Pulmonary artery endothelial cell (primary cell): ENCODE measurements at regions not wholly inside any gene's neighbourhood (a gene's known extent, or its start where the extent isn't known, plus 50 kb on each side); places are given as distances from the start of the nearest gene placed in this dataset.

ENCODE experiments used
- DNase-seq: peaks from one replicate; pipeline ENCODE4 v3.0.0-alpha.2; 2011; ENCODE audit warnings: low read depth, low spot score

- no peak for DNase-seq
These were observed 457.9 kb downstream of the GRIA2 start for GRCh38 chr4:157678478-157678877.

GRCh38 chr4:157674699-157675098 is 454.2 kb downstream of the GRIA2 start:
- no peak for DNase-seq

DNA sequence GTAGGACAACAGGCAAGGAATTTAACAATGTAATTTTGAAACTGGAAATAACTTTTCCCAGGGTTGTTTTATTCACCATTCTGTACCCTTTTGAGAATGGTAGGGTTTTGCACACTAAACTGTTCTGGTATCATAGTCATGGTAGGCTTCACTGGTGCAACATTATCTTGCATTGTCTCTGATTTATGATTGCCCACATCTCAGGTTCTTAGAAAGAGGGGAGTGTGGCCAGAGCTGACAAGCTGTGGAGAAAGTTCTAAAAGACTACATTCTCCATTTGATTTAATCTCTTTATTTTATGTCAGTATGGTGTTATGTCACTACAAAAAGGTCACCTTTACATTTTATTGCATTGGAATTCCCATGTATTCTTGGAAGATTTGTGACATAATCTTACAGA is 447.3 kb downstream of the GRIA2 start:
- no peak for DNase-seq

- no peak for DNase-seq
These were observed 444.2 kb downstream of the GRIA2 start for GRCh38 chr4:157664726-157665125.

GRCh38 chr4:157655096-157655809 is 434.7 kb downstream of the GRIA2 start:
- DNase-seq, result no peak

DNA sequence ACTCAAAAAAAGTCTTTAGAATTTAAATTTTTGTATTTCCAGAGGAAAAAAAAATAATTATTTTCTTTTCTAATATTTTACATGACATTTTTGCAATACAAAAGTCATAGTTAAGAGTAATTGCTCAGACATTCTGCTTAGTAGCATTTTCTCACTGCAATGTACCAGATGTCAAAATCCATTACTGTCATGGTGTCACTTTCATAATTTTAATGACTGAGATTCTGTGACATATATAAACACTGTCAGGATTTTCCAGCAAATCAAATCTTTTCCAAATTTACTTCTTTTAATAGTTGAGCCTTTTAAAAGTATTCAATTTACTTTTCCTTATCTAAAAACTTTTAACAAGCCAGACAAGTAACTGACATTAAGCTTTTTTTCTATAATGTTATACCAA is 422.7 kb downstream of the GRIA2 start:
- DNase-seq, result no peak

- no peak for DNase-seq
These were observed 413.5 kb downstream of the GRIA2 start for GRCh38 chr4:157634057-157634456.

DNA sequence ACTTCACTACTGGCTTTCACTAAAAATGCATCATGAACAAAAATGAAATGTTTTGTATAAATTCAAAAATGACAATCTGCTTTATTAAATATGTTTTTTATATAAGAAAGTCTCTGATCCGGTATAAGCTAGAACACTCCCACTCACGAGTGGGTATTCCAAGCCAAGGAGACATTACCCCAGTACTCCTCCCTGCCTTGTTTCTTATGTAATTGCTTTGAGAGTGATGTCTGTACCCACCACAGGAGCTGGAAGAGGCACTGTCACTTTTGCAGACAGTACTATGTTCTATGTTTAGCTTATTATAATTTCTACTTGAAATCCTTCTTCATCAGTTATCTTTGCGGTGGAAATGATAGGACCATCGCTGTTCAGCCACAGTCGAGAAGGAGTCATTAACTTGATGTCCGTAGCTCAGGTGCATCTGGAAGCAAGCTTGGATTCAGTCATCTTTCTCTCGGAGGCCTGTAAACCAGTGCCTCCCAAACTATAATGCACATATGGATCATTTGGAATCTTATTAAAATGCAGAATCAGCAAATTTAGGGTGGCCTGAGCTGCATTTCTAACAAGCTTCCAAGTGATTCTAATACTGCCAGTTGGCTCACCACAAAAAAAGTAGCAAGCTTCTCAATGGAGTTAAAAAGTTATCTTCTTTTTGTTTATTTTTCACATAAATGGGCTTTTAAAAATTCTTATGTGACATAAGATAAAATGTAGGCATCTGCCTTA is 396.4 kb downstream of the GRIA2 start:
- DNase-seq, result no peak

DNA sequence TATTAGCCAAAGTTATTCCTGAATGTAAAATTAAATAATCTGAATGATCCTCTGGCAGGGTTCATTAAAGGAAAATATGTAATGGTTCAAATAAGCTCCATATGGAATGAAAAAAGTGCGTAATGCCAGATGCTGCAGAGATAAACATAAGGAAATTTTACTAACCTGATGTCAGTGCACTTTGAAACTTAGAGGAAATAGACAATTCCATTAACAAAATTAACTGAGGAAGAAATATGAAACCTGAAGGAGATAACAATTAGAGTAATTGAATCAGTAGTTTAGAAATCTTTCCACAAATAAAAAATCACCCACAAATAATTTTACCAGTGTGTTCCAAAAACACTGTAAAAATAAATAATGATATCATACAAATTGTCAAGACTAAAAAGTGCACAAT is 387.5 kb downstream of the GRIA2 start:
- no peak for DNase-seq

- DNase-seq, result no peak
These were observed 380.1 kb downstream of the GRIA2 start for GRCh38 chr4:157600583-157600982.

GRCh38 chr4:157591245-157591644 is 370.7 kb downstream of the GRIA2 start:
- no peak for DNase-seq

DNA sequence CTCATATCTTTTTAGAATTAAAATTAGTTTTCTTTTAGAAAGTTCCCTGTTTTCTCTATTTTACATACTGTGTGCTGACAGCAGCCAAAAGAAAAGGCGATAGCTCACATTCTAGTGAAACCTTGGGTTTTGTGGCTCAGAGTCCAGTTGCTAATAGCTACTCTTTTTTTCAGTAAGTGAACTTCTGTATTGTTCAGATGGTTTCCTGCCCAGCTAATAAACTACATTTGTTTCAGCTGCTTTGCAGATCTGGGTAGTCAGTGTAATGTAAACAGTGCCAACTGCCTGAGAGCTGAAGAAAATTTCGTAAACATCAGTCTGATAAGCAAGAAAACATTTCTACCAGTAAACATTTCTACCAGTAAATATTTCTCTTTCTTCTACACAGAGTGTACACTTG is 370.2 kb downstream of the GRIA2 start:
- DNase-seq, result no peak

DNA sequence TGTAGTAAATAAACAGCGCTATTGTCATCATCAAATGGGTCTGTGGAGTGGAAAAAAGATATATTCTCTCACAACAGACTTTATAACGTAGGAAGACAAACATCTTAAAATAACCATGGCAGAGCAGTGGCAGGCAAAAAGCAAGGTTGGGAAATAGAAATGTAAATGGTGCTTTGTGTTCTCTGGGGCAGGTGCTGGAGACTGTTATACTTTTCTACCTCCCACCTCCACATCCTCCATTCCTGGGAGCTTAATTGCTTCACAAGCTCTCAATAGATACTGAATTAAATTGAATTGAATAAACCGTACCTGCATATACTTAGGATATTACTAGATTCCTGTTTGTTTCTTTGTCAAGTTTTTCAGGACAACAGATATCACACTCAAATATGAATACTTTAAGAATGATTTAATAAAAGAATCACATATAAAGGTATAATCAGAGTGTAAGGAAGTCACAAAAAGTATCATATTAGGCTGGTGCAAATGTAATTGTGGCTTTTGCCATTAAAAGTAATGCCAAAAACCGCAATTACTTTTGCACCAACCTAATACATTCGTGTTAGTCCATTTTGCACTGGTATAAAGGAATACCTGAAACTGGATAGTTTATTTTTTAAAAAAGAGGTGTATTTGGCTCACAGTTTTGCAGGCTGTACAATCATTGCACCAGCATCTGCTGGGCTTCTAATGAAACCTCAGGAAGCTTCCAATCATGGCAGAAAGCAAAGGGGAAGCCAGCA is 367.3 kb downstream of the GRIA2 start:
- no peak for DNase-seq

DNA sequence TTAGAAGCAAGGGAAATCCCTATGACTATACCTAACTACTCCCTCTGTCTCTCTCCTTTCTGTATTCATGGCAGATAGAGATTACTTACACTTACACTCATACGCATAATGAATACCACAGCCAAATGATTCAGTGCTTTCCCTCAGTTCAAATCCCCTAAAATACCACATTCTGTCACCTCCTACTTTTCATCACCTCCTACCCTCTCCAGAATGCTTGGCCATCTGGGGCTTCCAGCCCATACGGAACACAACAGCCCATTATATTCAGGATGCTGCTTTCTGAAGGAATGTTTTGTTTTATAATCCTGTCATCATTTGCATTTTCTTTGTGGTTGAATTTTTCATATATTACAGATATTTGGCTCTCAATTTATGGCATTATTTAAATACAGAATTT is 361.6 kb downstream of the GRIA2 start:
- no peak for DNase-seq

DNA sequence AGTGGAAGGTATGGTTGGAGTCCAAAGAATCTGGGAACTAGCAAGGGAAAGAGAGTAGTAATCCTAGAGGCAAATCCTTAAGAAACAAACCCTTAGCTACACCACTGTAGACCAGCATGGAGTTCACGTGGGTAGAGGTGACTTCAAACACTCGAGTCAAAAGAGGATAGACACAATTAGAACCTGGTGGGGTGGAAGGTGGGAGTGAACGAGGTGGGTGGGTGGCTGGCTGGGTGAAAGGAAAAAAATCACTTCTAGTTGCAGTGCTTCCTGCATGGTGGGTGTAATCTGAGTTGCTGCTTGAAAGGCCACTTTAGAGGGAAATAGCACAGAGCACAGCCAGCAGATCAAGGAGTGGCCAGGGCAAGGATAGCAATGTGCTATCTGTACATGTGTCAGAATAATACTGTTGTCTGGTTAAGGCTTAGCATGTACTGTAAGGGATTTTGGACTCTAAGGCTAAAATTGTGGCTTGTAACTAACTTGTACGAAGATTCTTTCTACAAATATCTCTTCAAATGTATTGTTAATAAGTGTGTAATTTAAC is 356.2 kb downstream of the GRIA2 start:
- DNase-seq, result no peak

DNA sequence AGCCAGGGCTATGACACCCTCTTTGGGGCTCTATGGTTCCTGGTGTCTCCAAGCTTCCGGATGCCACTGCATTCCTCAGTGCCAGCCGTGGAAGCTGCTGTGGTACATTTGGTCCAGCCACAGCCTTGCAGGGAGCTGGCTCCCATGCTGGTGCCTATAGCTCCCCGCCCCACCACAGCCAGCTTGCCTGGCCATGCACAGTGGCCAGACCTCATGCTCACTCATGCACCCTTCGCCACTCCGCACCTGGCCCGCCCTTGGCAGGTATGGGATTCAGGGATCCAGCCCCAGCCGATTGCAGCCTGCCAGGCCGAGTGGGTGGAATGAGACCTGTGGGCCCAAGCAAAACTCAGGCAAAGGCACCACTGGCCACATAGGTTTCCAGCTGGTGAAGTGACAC is 354.8 kb downstream of the GRIA2 start:
- no peak for DNase-seq

DNA sequence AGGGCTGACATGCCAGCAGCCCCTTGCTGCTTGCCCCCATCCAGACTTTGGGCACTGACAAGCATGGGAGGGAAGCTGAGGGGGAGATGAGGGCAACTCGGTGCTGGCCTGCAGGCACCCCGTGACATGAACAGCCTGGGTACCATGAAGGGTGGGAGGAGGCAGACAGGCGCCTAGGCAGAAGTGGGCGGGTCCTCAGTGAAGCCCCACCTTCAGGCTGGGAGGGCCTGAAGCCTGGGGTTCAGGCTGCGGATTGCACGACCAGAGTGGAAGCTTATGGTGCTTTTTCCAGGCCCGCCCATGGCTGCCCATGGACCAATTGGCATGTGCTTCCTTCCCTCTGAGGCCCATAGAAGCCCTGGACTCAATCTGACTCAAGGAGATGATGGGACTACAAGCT is 354.1 kb downstream of the GRIA2 start:
- DNase-seq, result no peak

DNA sequence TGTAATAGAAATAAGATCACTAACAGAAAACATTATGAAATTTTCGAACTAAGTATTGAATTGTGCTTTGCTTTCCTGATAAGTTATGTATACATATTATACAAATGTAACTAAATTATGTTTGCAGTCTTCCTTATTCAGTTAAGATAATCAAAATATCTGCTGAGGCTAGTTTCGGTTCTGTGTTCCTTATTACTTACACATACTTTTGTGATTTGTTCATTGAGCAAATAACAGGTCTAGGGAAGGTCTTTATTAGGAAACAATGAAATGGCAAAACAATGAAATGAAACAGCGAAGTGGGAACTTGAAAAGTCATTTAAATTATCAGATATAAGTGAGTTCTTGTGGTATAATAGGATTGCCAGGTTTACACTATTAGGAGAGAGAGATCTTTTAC is 352.4 kb downstream of the GRIA2 start:
- DNase-seq, result no peak

DNA sequence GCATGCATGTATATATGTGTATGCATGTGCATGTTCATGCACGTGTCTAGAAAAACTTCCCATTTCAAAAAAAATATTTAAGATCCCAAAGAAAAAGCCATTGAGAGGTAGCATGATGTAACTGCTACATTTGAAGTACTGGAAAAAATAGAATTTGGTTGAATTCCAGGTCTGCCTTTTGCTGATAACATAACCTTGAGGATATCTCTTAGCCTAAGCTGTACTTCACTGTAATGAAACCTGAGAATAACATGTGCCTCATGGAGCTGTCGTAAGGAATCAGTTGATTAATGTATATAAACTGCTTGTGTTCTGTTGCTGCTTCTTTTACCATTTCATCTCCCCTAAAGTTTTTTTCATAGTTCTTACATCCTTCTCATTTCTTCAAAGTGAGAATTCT is 351.8 kb downstream of the GRIA2 start:
- DNase-seq, result no peak

- no peak for DNase-seq
These were observed 344.2 kb downstream of the GRIA2 start for GRCh38 chr4:157564771-157565170.

DNA sequence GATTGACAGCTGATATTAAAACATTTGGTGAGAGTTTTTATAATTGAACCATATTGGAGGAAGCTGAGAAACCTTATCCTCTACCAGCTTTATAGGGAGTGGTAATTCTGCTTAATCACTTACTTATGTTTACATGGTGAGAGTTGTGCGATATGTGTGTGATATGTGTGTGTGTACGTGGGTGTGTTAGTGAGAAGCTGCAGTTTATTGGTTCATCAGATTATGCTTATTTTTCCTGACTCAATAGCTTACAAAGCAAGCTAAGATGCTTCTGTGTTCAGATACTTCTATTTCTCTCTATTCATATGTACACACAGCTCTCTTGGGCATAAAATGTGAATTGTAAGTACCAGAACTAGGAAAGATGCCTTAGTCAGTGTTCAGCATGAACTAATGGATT is 343.7 kb downstream of the GRIA2 start:
- no peak for DNase-seq

- DNase-seq, result no peak
These were observed 337.5 kb downstream of the GRIA2 start for GRCh38 chr4:157558016-157558415.
